Left lung (tissue), 4 donors: ENCODE measurements at regions not wholly inside any gene's neighbourhood (a gene's known extent, or its start where the extent isn't known, plus 50 kb on each side); places are given as distances from the start of the nearest gene placed in this dataset.
A peak's percentile ranks its signal among the peaks of the same experiment; 100 is the strongest.

Source experiments
- ATAC-seq: fragments of 200-7000 bp; cut with Tn5 transposase; one replicate; pipeline ENCODE4 v1.9.1; 2020; ENCODE audit warnings: moderate library complexity
- DNase-seq, 4 donors: peaks; one replicate each; pipeline ENCODE4 v3.0.0-alpha.2; 2013 to 2020
- H3K27ac ChIP-seq, 2 donors: fragments of 200-600 bp; sonication (generic) in 1 of 2; one replicate each; pipeline versions ENCODE4 v1.5.0 to v1.8.0; 2020 to 2021
- H3K27me3 ChIP-seq, 2 donors: fragments of 200-600 bp; sonication (generic) in 1 of 2; one replicate each; pipeline versions ENCODE4 v1.5.0 to v1.8.0; 2020 to 2021
- H3K36me3 ChIP-seq, 2 donors: fragments of 200-600 bp; sonication (generic) in 1 of 2; one replicate each; pipeline versions ENCODE4 v1.5.0 to v1.8.0; 2020 to 2021
- H3K4me1 ChIP-seq, 2 donors: fragments of 200-600 bp; one replicate each; pipeline ENCODE4 v1.8.0; 2021
- H3K4me3 ChIP-seq, 2 donors: fragments of 200-600 bp; sonication (generic) in 1 of 2; one replicate each; pipeline versions ENCODE4 v1.5.0 to v1.8.0; 2020 to 2021; ENCODE audit warnings: mild to moderate bottlenecking in 1 of 2
- H3K9me3 ChIP-seq, 2 donors: fragments of 200-600 bp; sonication (generic) in 1 of 2; one replicate each; pipeline versions ENCODE4 v1.5.0 to v1.8.0; 2020 to 2021
- CTCF ChIP-seq, 2 donors: fragments of 200-600 bp; sonication (generic) in 1 of 2; IDR thresholded peaks; one replicate each; pipeline versions ENCODE4 v1.5.0 to v1.8.0; 2021; ENCODE audit warnings: antibody characterized with exemption in 2 of 2
- intact Hi-C, 2 donors: fragments of 100-400 bp; cut with DNase I; formaldehyde crosslinking; loops; one replicate each; pipeline versions ENCODE4 v1.11.2 to v1.14.2; 2022
- donor health status: DM: no; HTN: yes; CAD: no.
- donor health status: DM: no; HTN: no; CAD: no.

- no peaks in the 10 kb centered on the region for H3K4me1 ChIP-seq
- no peaks in the 10 kb centered on the region for H3K36me3 ChIP-seq
- no peak for TF ChIP-seq CTCF (IDR thresholded peaks at IDR 0.05)
- peak in 1 of 4 donors; percentile 47 for DNase-seq
- H3K9me3 ChIP-seq: no peaks in the 10 kb centered on the region
- peak; percentile 73 for ATAC-seq
- no peak overlapping the region for H3K4me3 ChIP-seq
- peaks cover 0 to 19% of the 10 kb centered on the region in 2 donors for H3K27me3 ChIP-seq
- no peak overlapping the region for H3K27ac ChIP-seq
- intact Hi-C loops: no loop called here
Measured at GRCh38 chrX:13899607-13900006, 82.7 kb upstream of the GPM6B start.

GRCh38 chrX:13898603-13899002 is 81.7 kb upstream of the GPM6B start:
- DNase-seq (no peak), ATAC-seq (no peak)
- Histone ChIP-seq H3K9me3 (no peaks in the 10 kb centered on the region), H3K4me1 (no peaks in the 10 kb centered on the region), H3K27me3 (peaks cover 0 to 19% of the 10 kb centered on the region in 2 donors), H3K36me3 (no peaks in the 10 kb centered on the region), H3K27ac (no peak overlapping the region), H3K4me3 (no peak overlapping the region)
- intact Hi-C loops: no loop called here
- TF ChIP-seq CTCF (IDR thresholded peaks at IDR 0.05): no peak

- TF ChIP-seq CTCF (IDR thresholded peaks at IDR 0.05): no peak
- Histone ChIP-seq H3K9me3 (no peaks in the 10 kb centered on the region), H3K4me3 (no peak overlapping the region), H3K27ac (no peak overlapping the region), H3K4me1 (no peaks in the 10 kb centered on the region), H3K27me3 (peaks cover 0 to 19% of the 10 kb centered on the region in 2 donors), H3K36me3 (no peaks in the 10 kb centered on the region)
- ATAC-seq (no peak), DNase-seq (no peak)
- intact Hi-C loops: no loop called here
Measured at GRCh38 chrX:13898083-13898482, 81.2 kb upstream of the GPM6B start.

- TF ChIP-seq CTCF (IDR thresholded peaks at IDR 0.05): no peak
- DNase-seq (peak in 2 of 4 donors; percentile 38 to 51), ATAC-seq (no peak)
- Histone ChIP-seq H3K4me3 (no peak overlapping the region), H3K36me3 (no peaks in the 10 kb centered on the region), H3K27ac (no peak overlapping the region), H3K4me1 (no peaks in the 10 kb centered on the region), H3K9me3 (no peaks in the 10 kb centered on the region), H3K27me3 (peaks cover 0 to 19% of the 10 kb centered on the region in 2 donors)
- intact Hi-C loops: no loop called here
Measured at GRCh38 chrX:13897566-13897965, 80.7 kb upstream of the GPM6B start.

- intact Hi-C loops: no loop called here
- Histone ChIP-seq H3K4me3 (no peak overlapping the region), H3K4me1 (no peaks in the 10 kb centered on the region), H3K27ac (no peak overlapping the region), H3K27me3 (peaks cover 0 to 19% of the 10 kb centered on the region in 2 donors), H3K9me3 (no peaks in the 10 kb centered on the region), H3K36me3 (no peaks in the 10 kb centered on the region)
- DNase-seq (no peak), ATAC-seq (no peak)
- TF ChIP-seq CTCF (IDR thresholded peaks at IDR 0.05): no peak
Measured at GRCh38 chrX:13894888-13895565, 78.1 kb upstream of the GPM6B start.
